ENCODE measurements at regions not wholly inside any gene's neighbourhood (a gene's known extent, or its start where the extent isn't known, plus 50 kb on each side); places are given as distances from the start of the nearest gene placed in this dataset.
"Not testable (repeated sequence)": the region's sequence is repeated elsewhere in the genome, so short reads cannot be mapped to it uniquely, and the experiment has no call there.

- not testable (repeated sequence) for H3K9me3 ChIP-seq (ENCODE audit: control insufficient read depth in 2 of 2, low read length in 2 of 2); H3K36me3 ChIP-seq (ENCODE audit: control insufficient read depth in 2 of 2, insufficient read depth in 2 of 2, low read length in 2 of 2); H3K4me1 ChIP-seq (ENCODE audit: control insufficient read depth, insufficient read depth, low read length); H3K9ac ChIP-seq (ENCODE audit: low read length in 2 of 2); H3K4me3 ChIP-seq (ENCODE audit: low read length in 2 of 2); H3K27me3 ChIP-seq (ENCODE audit: control insufficient read depth in 1 of 2, insufficient read depth in 2 of 2, low read length in 2 of 2); H3K27ac ChIP-seq (ENCODE audit: low read length)
These were observed 1014.9 kb downstream of the SOCS6 start for GRCh38 chr18:71303743-71304142.

- Histone ChIP-seq H3K27me3 (ENCODE audit: control insufficient read depth in 1 of 2, insufficient read depth in 2 of 2, low read length in 2 of 2) (no peaks in the 10 kb centered on the region), H3K4me3 (ENCODE audit: low read length in 2 of 2) (no peak overlapping the region), H3K27ac (ENCODE audit: low read length) (no peak overlapping the region), H3K9ac (ENCODE audit: low read length in 2 of 2) (no peak overlapping the region), H3K36me3 (ENCODE audit: control insufficient read depth in 2 of 2, insufficient read depth in 2 of 2, low read length in 2 of 2) (no peaks in the 10 kb centered on the region), H3K4me1 (ENCODE audit: control insufficient read depth, insufficient read depth, low read length) (no peaks in the 10 kb centered on the region), H3K9me3 (ENCODE audit: control insufficient read depth in 2 of 2, low read length in 2 of 2) (no peaks in the 10 kb centered on the region)
These were observed 1012.8 kb downstream of the SOCS6 start for GRCh38 chr18:71301596-71301995.

- not testable (repeated sequence) for H3K36me3 ChIP-seq (ENCODE audit: control insufficient read depth in 2 of 2, insufficient read depth in 2 of 2, low read length in 2 of 2); H3K4me1 ChIP-seq (ENCODE audit: control insufficient read depth, insufficient read depth, low read length); H3K9ac ChIP-seq (ENCODE audit: low read length in 2 of 2); H3K4me3 ChIP-seq (ENCODE audit: low read length in 2 of 2); H3K9me3 ChIP-seq (ENCODE audit: control insufficient read depth in 2 of 2, low read length in 2 of 2); H3K27ac ChIP-seq (ENCODE audit: low read length); H3K27me3 ChIP-seq (ENCODE audit: control insufficient read depth in 1 of 2, insufficient read depth in 2 of 2, low read length in 2 of 2)
These were observed 1005.4 kb downstream of the SOCS6 start for GRCh38 chr18:71294201-71294600.

DNA sequence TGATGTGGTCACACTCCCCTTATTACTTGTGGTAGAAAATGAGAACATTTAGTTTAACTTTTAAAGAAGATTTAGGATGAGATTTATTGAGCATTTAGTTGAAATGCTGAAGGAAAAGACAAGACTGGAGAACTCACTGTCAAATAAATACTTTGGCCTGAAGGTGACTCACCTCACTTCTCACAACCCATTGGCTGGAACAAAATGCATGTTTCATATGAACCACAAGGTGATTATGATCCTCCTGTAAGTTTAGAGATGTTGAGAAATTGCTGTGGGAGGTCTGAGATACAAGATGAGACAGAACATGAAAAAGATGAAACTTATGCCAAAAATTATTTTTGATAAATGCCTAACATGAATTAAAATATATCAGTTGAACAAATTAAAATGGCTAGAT is 1004.5 kb downstream of the SOCS6 start:
- Histone ChIP-seq H3K27ac (ENCODE audit: low read length) (no peak overlapping the region), H3K4me1 (ENCODE audit: control insufficient read depth, insufficient read depth, low read length) (no peaks in the 10 kb centered on the region), H3K27me3 (ENCODE audit: control insufficient read depth in 1 of 2, insufficient read depth in 2 of 2, low read length in 2 of 2) (no peaks in the 10 kb centered on the region), H3K9me3 (ENCODE audit: control insufficient read depth in 2 of 2, low read length in 2 of 2) (no peaks in the 10 kb centered on the region), H3K36me3 (ENCODE audit: control insufficient read depth in 2 of 2, insufficient read depth in 2 of 2, low read length in 2 of 2) (no peaks in the 10 kb centered on the region), H3K4me3 (ENCODE audit: low read length in 2 of 2) (no peak overlapping the region), H3K9ac (ENCODE audit: low read length in 2 of 2) (no peak overlapping the region)

GRCh38 chr18:71287268-71287667 is 998.4 kb downstream of the SOCS6 start:
- H3K4me3 ChIP-seq (ENCODE audit: low read length in 2 of 2), result no peak overlapping the region
- no peaks in the 10 kb centered on the region for H3K4me1 ChIP-seq (ENCODE audit: control insufficient read depth, insufficient read depth, low read length)
- no peak overlapping the region for H3K9ac ChIP-seq (ENCODE audit: low read length in 2 of 2)
- no peaks in the 10 kb centered on the region for H3K27me3 ChIP-seq (ENCODE audit: control insufficient read depth in 1 of 2, insufficient read depth in 2 of 2, low read length in 2 of 2)
- no peak overlapping the region for H3K27ac ChIP-seq (ENCODE audit: low read length)
- no peaks in the 10 kb centered on the region for H3K36me3 ChIP-seq (ENCODE audit: control insufficient read depth in 2 of 2, insufficient read depth in 2 of 2, low read length in 2 of 2)
- H3K9me3 ChIP-seq (ENCODE audit: control insufficient read depth in 2 of 2, low read length in 2 of 2), result no peaks in the 10 kb centered on the region

- Histone ChIP-seq H3K27ac (ENCODE audit: low read length) (no peak overlapping the region), H3K9me3 (ENCODE audit: control insufficient read depth in 2 of 2, low read length in 2 of 2) (no peaks in the 10 kb centered on the region), H3K36me3 (ENCODE audit: control insufficient read depth in 2 of 2, insufficient read depth in 2 of 2, low read length in 2 of 2) (no peaks in the 10 kb centered on the region), H3K4me1 (ENCODE audit: control insufficient read depth, insufficient read depth, low read length) (no peaks in the 10 kb centered on the region), H3K9ac (ENCODE audit: low read length in 2 of 2) (no peak overlapping the region), H3K27me3 (ENCODE audit: control insufficient read depth in 1 of 2, insufficient read depth in 2 of 2, low read length in 2 of 2) (no peaks in the 10 kb centered on the region), H3K4me3 (ENCODE audit: low read length in 2 of 2) (no peak overlapping the region)
These were observed 963.6 kb downstream of the SOCS6 start for GRCh38 chr18:71252351-71252865.

DNA sequence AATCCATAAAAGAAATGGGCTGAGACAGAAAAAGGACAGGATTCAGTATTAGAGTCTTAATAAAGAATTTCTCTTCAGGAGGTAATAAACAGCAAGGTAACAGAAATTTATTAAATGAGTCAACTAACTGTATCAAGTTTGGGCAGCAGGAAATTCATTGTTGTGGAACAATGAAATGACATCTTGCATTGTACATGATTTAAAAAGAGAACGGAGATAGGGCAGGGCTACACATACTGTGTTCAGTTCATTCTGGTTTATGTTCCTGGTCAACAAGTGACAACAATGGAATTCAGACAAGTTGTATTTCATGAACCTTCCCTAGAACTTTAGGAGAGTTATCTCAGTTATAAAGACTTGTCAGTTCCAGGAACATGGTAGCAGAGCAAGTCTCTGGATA is 961.3 kb downstream of the SOCS6 start:
- Histone ChIP-seq H3K27ac (ENCODE audit: low read length) (no peak overlapping the region), H3K9me3 (ENCODE audit: control insufficient read depth in 2 of 2, low read length in 2 of 2) (no peaks in the 10 kb centered on the region), H3K4me1 (ENCODE audit: control insufficient read depth, insufficient read depth, low read length) (no peaks in the 10 kb centered on the region), H3K9ac (ENCODE audit: low read length in 2 of 2) (no peak overlapping the region), H3K4me3 (ENCODE audit: low read length in 2 of 2) (no peak overlapping the region), H3K36me3 (ENCODE audit: control insufficient read depth in 2 of 2, insufficient read depth in 2 of 2, low read length in 2 of 2) (no peaks in the 10 kb centered on the region), H3K27me3 (ENCODE audit: control insufficient read depth in 1 of 2, insufficient read depth in 2 of 2, low read length in 2 of 2) (no peaks in the 10 kb centered on the region)

GRCh38 chr18:71249791-71250190 is 960.9 kb downstream of the SOCS6 start:
- Histone ChIP-seq H3K4me1 (ENCODE audit: control insufficient read depth, insufficient read depth, low read length) (no peaks in the 10 kb centered on the region), H3K4me3 (ENCODE audit: low read length in 2 of 2) (no peak overlapping the region)

GRCh38 chr18:71242981-71243380 is 954.1 kb downstream of the SOCS6 start:
- no peak overlapping the region for H3K27ac ChIP-seq (ENCODE audit: low read length)
- no peak overlapping the region for H3K4me3 ChIP-seq (ENCODE audit: low read length in 2 of 2)
- no peaks in the 10 kb centered on the region for H3K9me3 ChIP-seq (ENCODE audit: control insufficient read depth in 2 of 2, low read length in 2 of 2)
- H3K27me3 ChIP-seq (ENCODE audit: control insufficient read depth in 1 of 2, insufficient read depth in 2 of 2, low read length in 2 of 2), result no peaks in the 10 kb centered on the region
- H3K4me1 ChIP-seq (ENCODE audit: control insufficient read depth, insufficient read depth, low read length), result no peaks in the 10 kb centered on the region
- no peak overlapping the region for H3K9ac ChIP-seq (ENCODE audit: low read length in 2 of 2)
- no peaks in the 10 kb centered on the region for H3K36me3 ChIP-seq (ENCODE audit: control insufficient read depth in 2 of 2, insufficient read depth in 2 of 2, low read length in 2 of 2)

More at GRCh38 chr18:71249791-71250190, 960.9 kb downstream of the SOCS6 start:
- Histone ChIP-seq H3K27ac (ENCODE audit: low read length) (no peak overlapping the region), H3K27me3 (ENCODE audit: control insufficient read depth in 1 of 2, insufficient read depth in 2 of 2, low read length in 2 of 2) (no peaks in the 10 kb centered on the region), H3K9ac (ENCODE audit: low read length in 2 of 2) (no peak overlapping the region), H3K9me3 (ENCODE audit: control insufficient read depth in 2 of 2, low read length in 2 of 2) (no peaks in the 10 kb centered on the region), H3K36me3 (ENCODE audit: control insufficient read depth in 2 of 2, insufficient read depth in 2 of 2, low read length in 2 of 2) (no peaks in the 10 kb centered on the region)

DNA sequence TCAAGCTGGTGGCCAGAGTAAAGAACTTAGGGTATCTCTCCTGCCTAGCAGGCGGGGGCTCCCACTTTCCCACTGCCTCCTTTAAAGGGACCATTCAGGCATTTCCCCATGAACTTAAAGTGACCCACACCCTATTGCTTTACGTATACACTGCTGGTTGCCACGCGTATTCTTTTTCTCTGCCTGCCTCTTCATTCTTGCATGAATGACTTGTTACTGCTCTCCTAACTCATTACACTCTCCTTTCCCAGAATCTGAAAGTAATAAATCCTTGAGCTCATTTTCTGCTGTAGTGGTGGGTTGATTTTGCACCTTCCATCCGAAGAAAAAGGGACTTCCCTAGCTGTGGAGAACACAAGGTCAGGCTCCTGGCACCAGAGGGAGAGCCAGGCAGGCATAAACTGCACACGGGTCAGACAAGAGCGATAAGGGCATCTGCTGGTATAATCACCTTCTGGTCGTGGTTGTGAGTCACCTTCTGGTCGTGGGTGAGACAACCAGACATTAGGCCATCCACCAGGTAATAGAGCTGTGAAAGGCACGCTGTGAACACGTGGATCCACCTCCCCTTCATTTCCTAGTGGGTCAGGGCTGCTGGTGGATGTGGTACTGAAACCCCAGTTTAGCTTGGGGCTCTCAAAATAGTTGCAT is 950.3 kb downstream of the SOCS6 start:
- Histone ChIP-seq H3K4me3 (ENCODE audit: low read length in 2 of 2) (no peak overlapping the region), H3K4me1 (ENCODE audit: control insufficient read depth, insufficient read depth, low read length) (no peaks in the 10 kb centered on the region), H3K27ac (ENCODE audit: low read length) (no peak overlapping the region), H3K36me3 (ENCODE audit: control insufficient read depth in 2 of 2, insufficient read depth in 2 of 2, low read length in 2 of 2) (no peaks in the 10 kb centered on the region), H3K9ac (ENCODE audit: low read length in 2 of 2) (no peak overlapping the region), H3K27me3 (ENCODE audit: control insufficient read depth in 1 of 2, insufficient read depth in 2 of 2, low read length in 2 of 2) (no peaks in the 10 kb centered on the region), H3K9me3 (ENCODE audit: control insufficient read depth in 2 of 2, low read length in 2 of 2) (no peaks in the 10 kb centered on the region)

DNA sequence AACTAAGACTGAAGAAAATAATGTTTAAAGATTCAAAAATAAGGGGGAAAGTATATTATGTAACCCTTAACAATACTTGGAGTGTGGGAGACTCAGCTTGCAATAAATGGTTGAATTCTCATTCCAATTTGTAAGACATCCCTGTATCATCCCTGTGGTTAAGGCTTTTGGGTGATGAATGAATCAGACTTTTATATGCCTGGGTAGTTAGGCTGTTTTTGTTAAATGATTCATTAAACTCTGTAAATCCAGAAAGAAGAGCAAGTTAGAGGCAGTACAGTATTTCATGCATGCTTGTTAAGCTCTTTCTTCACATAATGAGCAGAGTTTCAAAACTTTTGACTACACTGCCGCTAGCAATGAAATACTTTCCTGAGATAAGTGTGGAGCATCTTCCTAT is 948.8 kb downstream of the SOCS6 start:
- Histone ChIP-seq H3K9me3 (ENCODE audit: control insufficient read depth in 2 of 2, low read length in 2 of 2) (no peaks in the 10 kb centered on the region), H3K36me3 (ENCODE audit: control insufficient read depth in 2 of 2, insufficient read depth in 2 of 2, low read length in 2 of 2) (no peaks in the 10 kb centered on the region), H3K4me1 (ENCODE audit: control insufficient read depth, insufficient read depth, low read length) (no peaks in the 10 kb centered on the region), H3K9ac (ENCODE audit: low read length in 2 of 2) (no peak overlapping the region), H3K4me3 (ENCODE audit: low read length in 2 of 2) (no peak overlapping the region), H3K27ac (ENCODE audit: low read length) (no peak overlapping the region), H3K27me3 (ENCODE audit: control insufficient read depth in 1 of 2, insufficient read depth in 2 of 2, low read length in 2 of 2) (no peaks in the 10 kb centered on the region)
